ENCODE measurements at regions not wholly inside any gene's neighbourhood (a gene's known extent, or its start where the extent isn't known, plus 50 kb on each side); places are given as distances from the start of the nearest gene placed in this dataset.

- TF ChIP-seq POLR2AphosphoS5 (IDR thresholded peaks at IDR 0.05) (no peak), POLR2A (IDR thresholded peaks at IDR 0.05) (no peak)
- TF ChIP-seq, protein P1, sequence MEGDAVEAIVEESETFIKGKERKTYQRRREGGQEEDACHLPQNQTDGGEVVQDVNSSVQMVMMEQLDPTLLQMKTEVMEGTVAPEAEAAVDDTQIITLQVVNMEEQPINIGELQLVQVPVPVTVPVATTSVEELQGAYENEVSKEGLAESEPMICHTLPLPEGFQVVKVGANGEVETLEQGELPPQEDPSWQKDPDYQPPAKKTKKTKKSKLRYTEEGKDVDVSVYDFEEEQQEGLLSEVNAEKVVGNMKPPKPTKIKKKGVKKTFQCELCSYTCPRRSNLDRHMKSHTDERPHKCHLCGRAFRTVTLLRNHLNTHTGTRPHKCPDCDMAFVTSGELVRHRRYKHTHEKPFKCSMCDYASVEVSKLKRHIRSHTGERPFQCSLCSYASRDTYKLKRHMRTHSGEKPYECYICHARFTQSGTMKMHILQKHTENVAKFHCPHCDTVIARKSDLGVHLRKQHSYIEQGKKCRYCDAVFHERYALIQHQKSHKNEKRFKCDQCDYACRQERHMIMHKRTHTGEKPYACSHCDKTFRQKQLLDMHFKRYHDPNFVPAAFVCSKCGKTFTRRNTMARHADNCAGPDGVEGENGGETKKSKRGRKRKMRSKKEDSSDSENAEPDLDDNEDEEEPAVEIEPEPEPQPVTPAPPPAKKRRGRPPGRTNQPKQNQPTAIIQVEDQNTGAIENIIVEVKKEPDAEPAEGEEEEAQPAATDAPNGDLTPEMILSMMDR (IDR thresholded peaks at IDR 0.05): no peak
Observed at GRCh38 chr11:27949951-27950738, 157.8 kb downstream of the KIF18A start.
